Loucy (cell line): ENCODE measurements at regions not wholly inside any gene's neighbourhood (a gene's known extent, or its start where the extent isn't known, plus 50 kb on each side); places are given as distances from the start of the nearest gene placed in this dataset.

ENCODE experiments used
- H2AFZ ChIP-seq: fragments of 200-600 bp; sonication (generic); 2 replicates; pipeline ENCODE4 v1.6.0; 2016; ENCODE audit warnings: antibody characterized with exemption, mild to moderate bottlenecking, low read length, moderate library complexity
- H3F3A ChIP-seq: fragments of 200-600 bp; 2 replicates; pipeline ENCODE4 v1.6.0; 2016; ENCODE audit warnings: antibody characterized with exemption, low read depth, mild to moderate bottlenecking
- H3K27me3 ChIP-seq: fragments of 200-600 bp; sonication (generic); 2 replicates; pipeline ENCODE4 v1.6.1; 2014; ENCODE audit warnings: low read length, mild to moderate bottlenecking; ENCODE audit not compliant: insufficient read depth, poor library complexity, severe bottlenecking
- H3K36me3 ChIP-seq: fragments of 200-600 bp; sonication (generic); 2 replicates; pipeline ENCODE4 v1.6.1; 2016; ENCODE audit warnings: low read length; ENCODE audit not compliant: insufficient read depth
- H3K4me1 ChIP-seq: fragments of 200-600 bp; sonication (generic); 2 replicates; pipeline ENCODE4 v1.5.1; 2014; ENCODE audit warnings: low read length, mild to moderate bottlenecking; ENCODE audit not compliant: insufficient read depth, poor library complexity, severe bottlenecking
- H3K4me2 ChIP-seq: fragments of 200-600 bp; sonication (generic); 2 replicates; pipeline ENCODE4 v1.6.0; 2014; ENCODE audit warnings: antibody characterized with exemption, low read length, low read depth, mild to moderate bottlenecking; ENCODE audit not compliant: poor library complexity, severe bottlenecking
- H3K4me3 ChIP-seq: fragments of 200-600 bp; sonication (generic); 2 replicates; pipeline ENCODE4 v1.5.1; 2014; ENCODE audit warnings: low read length, mild to moderate bottlenecking, mixed read lengths; ENCODE audit not compliant: poor library complexity, severe bottlenecking
- H3K79me2 ChIP-seq: fragments of 200-600 bp; sonication (generic); 2 replicates; pipeline ENCODE4 v1.6.1; 2014; ENCODE audit warnings: low read length; ENCODE audit not compliant: insufficient read depth
- H3K9ac ChIP-seq: fragments of 200-600 bp; sonication (generic); 2 replicates; pipeline ENCODE4 v1.6.0; 2014; ENCODE audit warnings: mild to moderate bottlenecking, low read depth, low read length, moderate library complexity; ENCODE audit not compliant: poor library complexity, severe bottlenecking
- H3K9me2 ChIP-seq: fragments of 200-600 bp; sonication (generic); replicated peaks from 2 replicates; pipeline ENCODE4 v1.6.1; 2016; ENCODE audit warnings: low read depth, low read length, mixed read lengths
- H3K9me3 ChIP-seq: fragments of 200-600 bp; sonication (generic); 2 replicates; pipeline ENCODE4 v1.6.1; 2014; ENCODE audit warnings: mild to moderate bottlenecking, antibody characterized with exemption, low read length, low read depth; ENCODE audit not compliant: insufficient read depth
- H4K20me1 ChIP-seq: fragments of 200-600 bp; sonication (generic); 2 replicates; pipeline ENCODE4 v1.6.0; 2014; ENCODE audit warnings: antibody characterized with exemption, low read length, mild to moderate bottlenecking; ENCODE audit not compliant: insufficient read depth, poor library complexity, severe bottlenecking
- EZH2phosphoT487 ChIP-seq: fragments of 200-600 bp; IDR thresholded peaks from 2 replicates; pipeline ENCODE4 v1.6.1; 2018; ENCODE audit warnings: antibody characterized with exemption, mild to moderate bottlenecking, moderate library complexity, borderline replicate concordance
- TF ChIP-seq, protein P1 (sequence below): fragments of 200-600 bp; sonication (generic); conservative IDR thresholded peaks from 2 replicates; pipeline ENCODE4 v1.5.1; 2014; ENCODE audit warnings: mild to moderate bottlenecking, antibody characterized with exemption, low read length

DNA sequence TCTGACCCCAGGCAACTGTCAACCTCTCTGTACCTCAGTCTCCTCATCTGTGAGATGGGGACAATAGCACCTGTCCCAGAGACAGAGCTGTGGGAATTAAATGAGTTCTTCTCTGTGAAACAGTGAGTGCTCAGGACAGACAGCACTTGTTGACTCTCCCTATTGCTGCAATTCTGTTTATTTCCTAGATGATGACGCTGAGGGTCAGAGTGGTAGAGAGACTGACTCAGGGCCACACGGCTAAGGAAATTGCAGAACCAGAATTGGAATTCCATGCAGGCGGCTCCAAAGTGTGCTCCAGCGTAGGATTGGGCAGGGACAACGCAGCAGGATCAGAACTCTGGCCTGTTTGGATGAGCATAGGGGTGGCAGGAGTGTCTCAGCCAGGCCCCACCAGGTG lies 302.2 kb downstream of the C16orf95 start:
- Histone ChIP-seq H3K27me3 (no peaks in the 10 kb centered on the region), H3K4me2 (no peak overlapping the region), H3F3A (no peaks in the 10 kb centered on the region), H3K79me2 (no peaks in the 10 kb centered on the region), H3K36me3 (no peaks in the 10 kb centered on the region), H3K4me1 (peaks cover 9% of the 10 kb centered on the region), H3K9me3 (no peaks in the 10 kb centered on the region), H3K9ac (no peak overlapping the region), H3K4me3 (no peak overlapping the region), H3K9me2 (no peaks in the 10 kb centered on the region), H2AFZ (no peak overlapping the region), H4K20me1 (no peaks in the 10 kb centered on the region)
- TF ChIP-seq, protein P1, sequence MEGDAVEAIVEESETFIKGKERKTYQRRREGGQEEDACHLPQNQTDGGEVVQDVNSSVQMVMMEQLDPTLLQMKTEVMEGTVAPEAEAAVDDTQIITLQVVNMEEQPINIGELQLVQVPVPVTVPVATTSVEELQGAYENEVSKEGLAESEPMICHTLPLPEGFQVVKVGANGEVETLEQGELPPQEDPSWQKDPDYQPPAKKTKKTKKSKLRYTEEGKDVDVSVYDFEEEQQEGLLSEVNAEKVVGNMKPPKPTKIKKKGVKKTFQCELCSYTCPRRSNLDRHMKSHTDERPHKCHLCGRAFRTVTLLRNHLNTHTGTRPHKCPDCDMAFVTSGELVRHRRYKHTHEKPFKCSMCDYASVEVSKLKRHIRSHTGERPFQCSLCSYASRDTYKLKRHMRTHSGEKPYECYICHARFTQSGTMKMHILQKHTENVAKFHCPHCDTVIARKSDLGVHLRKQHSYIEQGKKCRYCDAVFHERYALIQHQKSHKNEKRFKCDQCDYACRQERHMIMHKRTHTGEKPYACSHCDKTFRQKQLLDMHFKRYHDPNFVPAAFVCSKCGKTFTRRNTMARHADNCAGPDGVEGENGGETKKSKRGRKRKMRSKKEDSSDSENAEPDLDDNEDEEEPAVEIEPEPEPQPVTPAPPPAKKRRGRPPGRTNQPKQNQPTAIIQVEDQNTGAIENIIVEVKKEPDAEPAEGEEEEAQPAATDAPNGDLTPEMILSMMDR, result no peak
- TF ChIP-seq EZH2phosphoT487, result no peak

DNA sequence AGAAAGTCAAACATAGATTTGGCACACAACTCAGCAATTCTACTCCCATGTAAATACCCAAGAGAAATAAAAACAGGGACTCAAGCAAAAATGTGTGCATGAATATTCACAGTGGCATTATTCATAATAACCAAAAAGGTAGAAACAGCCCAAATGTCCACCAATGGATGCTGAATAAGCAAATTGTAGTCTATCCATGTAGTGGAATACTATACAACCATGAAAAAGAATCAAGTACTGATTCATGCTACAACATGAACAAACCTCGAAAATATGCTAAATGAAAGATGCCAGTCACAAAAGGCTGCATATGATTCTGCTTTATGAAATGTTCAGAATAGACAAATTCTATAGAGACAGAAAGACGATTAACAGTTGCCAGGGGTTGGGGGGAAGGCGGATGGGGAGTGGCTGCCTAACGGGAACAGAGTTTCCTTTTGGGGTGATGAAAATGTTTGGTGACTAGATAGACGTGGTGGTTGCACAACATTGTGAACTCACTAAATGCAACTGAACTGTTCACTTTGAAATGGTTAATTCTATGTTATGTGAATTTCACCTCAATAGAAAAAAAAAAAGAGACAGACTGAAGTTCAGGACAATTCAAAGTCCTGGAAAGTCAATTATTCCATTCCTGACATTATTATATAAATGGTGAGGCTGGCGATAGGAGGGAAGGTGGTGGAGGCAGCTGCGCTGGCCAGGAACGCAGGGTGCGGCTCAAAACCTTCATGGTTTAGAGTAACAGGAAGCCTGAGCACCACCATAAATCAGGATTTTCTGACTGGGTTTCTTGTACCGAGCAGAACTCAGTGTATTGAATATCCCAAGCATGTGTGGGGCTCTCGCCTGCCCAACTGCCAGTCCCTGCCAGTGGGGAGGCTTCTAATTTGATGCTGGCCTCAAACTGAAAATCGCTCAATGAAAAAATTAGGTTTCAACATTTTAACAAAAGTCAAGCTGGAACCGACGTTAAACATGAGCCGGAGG lies 300.9 kb downstream of the C16orf95 start:
- Histone ChIP-seq H4K20me1 (no peaks in the 10 kb centered on the region), H3K36me3 (no peaks in the 10 kb centered on the region), H3K79me2 (no peaks in the 10 kb centered on the region), H3F3A (no peaks in the 10 kb centered on the region), H3K9me3 (no peaks in the 10 kb centered on the region), H3K4me1 (peaks cover 9% of the 10 kb centered on the region), H3K4me3 (no peak overlapping the region), H2AFZ (no peak overlapping the region), H3K27me3 (no peaks in the 10 kb centered on the region), H3K4me2 (no peak overlapping the region), H3K9me2 (no peaks in the 10 kb centered on the region), H3K9ac (no peak overlapping the region)
- TF ChIP-seq, protein P1, result no peak
- no peak for TF ChIP-seq EZH2phosphoT487

DNA sequence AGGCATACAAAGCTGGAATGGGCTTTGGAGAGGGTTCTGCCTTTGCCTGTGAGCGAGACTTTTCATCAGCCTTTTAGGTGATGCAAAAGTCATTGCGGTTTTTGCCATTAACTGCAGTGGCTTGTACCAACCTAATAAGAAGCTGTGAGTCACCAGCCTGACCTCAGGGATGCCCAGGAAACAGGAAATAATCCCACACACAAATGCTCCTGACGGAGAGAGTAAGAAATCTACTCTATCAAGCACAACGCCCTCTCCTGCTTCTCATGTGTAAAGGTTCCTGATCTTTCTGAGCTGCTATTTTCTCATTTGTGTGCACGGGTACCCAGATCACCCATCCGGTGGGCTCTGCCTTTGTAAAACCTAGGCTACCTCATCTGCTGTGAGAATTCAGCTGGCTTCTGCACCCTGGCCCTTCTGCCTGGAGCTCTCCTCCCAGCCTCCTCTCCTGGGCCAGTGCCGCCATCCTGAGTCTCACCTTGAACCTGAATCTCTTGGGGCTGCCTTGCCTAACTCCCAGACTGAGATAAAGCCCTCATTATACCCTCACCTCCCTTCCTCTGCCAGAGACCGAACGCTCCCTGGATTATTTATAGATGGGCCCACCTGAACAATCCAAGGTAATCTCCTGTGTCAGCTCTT lies 299.7 kb downstream of the C16orf95 start:
- H3K4me3 ChIP-seq, result no peak overlapping the region
- H3F3A ChIP-seq, result no peaks in the 10 kb centered on the region
- H3K9me3 ChIP-seq, result no peaks in the 10 kb centered on the region
- H3K79me2 ChIP-seq, result no peaks in the 10 kb centered on the region
- peak overlapping the region; percentile 39 for H3K4me2 ChIP-seq
- H4K20me1 ChIP-seq, result no peaks in the 10 kb centered on the region
- peaks cover 9% of the 10 kb centered on the region for H3K4me1 ChIP-seq
- TF ChIP-seq, protein P1, result peak; percentile 51
- no peak for TF ChIP-seq EZH2phosphoT487
- no peaks in the 10 kb centered on the region for H3K36me3 ChIP-seq
- no peaks in the 10 kb centered on the region for H3K27me3 ChIP-seq
- H3K9me2 ChIP-seq, result no peaks in the 10 kb centered on the region
- H2AFZ ChIP-seq, result no peak overlapping the region
- no peak overlapping the region for H3K9ac ChIP-seq
